ENCODE measurements at regions not wholly inside any gene's neighbourhood (a gene's known extent, or its start where the extent isn't known, plus 50 kb on each side); places are given as distances from the start of the nearest gene placed in this dataset.
A peak's percentile ranks its signal among the peaks of the same experiment; 100 is the strongest.

GRCh38 chr4:123807866-123808265, 411.3 kb downstream of the SPRY1 start:
- DNase-seq (ENCODE audit: low spot score), result no peak

- no peak for DNase-seq (ENCODE audit: low spot score)
These were observed 413.3 kb downstream of the SPRY1 start for GRCh38 chr4:123809864-123810263.

GRCh38 chr4:123812066-123812390, 415.4 kb downstream of the SPRY1 start:
- DNase-seq (ENCODE audit: low spot score), result no peak

- no peak for DNase-seq (ENCODE audit: low spot score)
These were observed 417.3 kb downstream of the SPRY1 start for GRCh38 chr4:123813901-123814300.

GRCh38 chr4:123816462-123816861, 419.9 kb downstream of the SPRY1 start:
- no peak for DNase-seq (ENCODE audit: low spot score)

- no peak for DNase-seq (ENCODE audit: low spot score)
These were observed 420.6 kb downstream of the SPRY1 start for GRCh38 chr4:123817025-123817688.

- DNase-seq (ENCODE audit: low spot score), result peak; percentile 22
These were observed 422.9 kb downstream of the SPRY1 start for GRCh38 chr4:123819362-123820035.

- no peak for DNase-seq (ENCODE audit: low spot score)
These were observed 425.3 kb downstream of the SPRY1 start for GRCh38 chr4:123821861-123822260.

GRCh38 chr4:123822353-123822752, 425.8 kb downstream of the SPRY1 start:
- DNase-seq (ENCODE audit: low spot score), result no peak

GRCh38 chr4:123823244-123823643, 426.6 kb downstream of the SPRY1 start:
- DNase-seq (ENCODE audit: low spot score), result no peak

GRCh38 chr4:123824524-123824923, 427.9 kb downstream of the SPRY1 start:
- DNase-seq (ENCODE audit: low spot score), result no peak

- DNase-seq (ENCODE audit: low spot score), result no peak
These were observed 429.1 kb downstream of the SPRY1 start for GRCh38 chr4:123825596-123826291.

- peak; percentile 8 for DNase-seq (ENCODE audit: low spot score)
These were observed 430.3 kb downstream of the SPRY1 start for GRCh38 chr4:123826896-123827295.

- no peak for DNase-seq (ENCODE audit: low spot score)
These were observed 430.9 kb downstream of the SPRY1 start for GRCh38 chr4:123827511-123827910.

- no peak for DNase-seq (ENCODE audit: low spot score)
These were observed 434.3 kb downstream of the SPRY1 start for GRCh38 chr4:123830930-123831329.

GRCh38 chr4:123832173-123833026, 435.8 kb downstream of the SPRY1 start:
- DNase-seq (ENCODE audit: low spot score), result peak; percentile 82

GRCh38 chr4:123833171-123833643, 436.6 kb downstream of the SPRY1 start:
- DNase-seq (ENCODE audit: low spot score), result no peak

- no peak for DNase-seq (ENCODE audit: low spot score)
These were observed 439.4 kb downstream of the SPRY1 start for GRCh38 chr4:123835831-123836590.

GRCh38 chr4:123836851-123837595, 440.4 kb downstream of the SPRY1 start:
- peak; percentile 12 for DNase-seq (ENCODE audit: low spot score)

GRCh38 chr4:123838474-123838873, 441.9 kb downstream of the SPRY1 start:
- no peak for DNase-seq (ENCODE audit: low spot score)

- DNase-seq (ENCODE audit: low spot score), result no peak
These were observed 443.6 kb downstream of the SPRY1 start for GRCh38 chr4:123840197-123840596.
